ENCODE measurements at regions not wholly inside any gene's neighbourhood (a gene's known extent, or its start where the extent isn't known, plus 50 kb on each side); places are given as distances from the start of the nearest gene placed in this dataset.

- DNase-seq, result no peak
Observed at GRCh38 chr20:60214901-60215815, 256.9 kb downstream of the CDH26 start.

- no peak for DNase-seq
Observed at GRCh38 chr20:60215816-60216730, 257.9 kb downstream of the CDH26 start.

- no peak for DNase-seq
Observed at GRCh38 chr20:60219231-60219630, 261.0 kb downstream of the CDH26 start.

GRCh38 chr20:60219984-60220562 is 261.9 kb downstream of the CDH26 start:
- no peak for DNase-seq

GRCh38 chr20:60220706-60221105 is 262.5 kb downstream of the CDH26 start:
- DNase-seq, result no peak

- no peak for DNase-seq
Observed at GRCh38 chr20:60221593-60221992, 263.4 kb downstream of the CDH26 start.

- no peak for DNase-seq
Observed at GRCh38 chr20:60222497-60222896, 264.3 kb downstream of the CDH26 start.

- DNase-seq, result no peak
Observed at GRCh38 chr20:60223174-60223573, 265.0 kb downstream of the CDH26 start.

GRCh38 chr20:60224914-60225313 is 266.7 kb downstream of the CDH26 start:
- DNase-seq, result peak; percentile 11

- DNase-seq, result no peak
Observed at GRCh38 chr20:60228255-60228654, 270.0 kb downstream of the CDH26 start.

GRCh38 chr20:60232380-60232779 is 274.2 kb downstream of the CDH26 start:
- no peak for DNase-seq

GRCh38 chr20:60233018-60233630 is 274.9 kb downstream of the CDH26 start:
- DNase-seq, result no peak

GRCh38 chr20:60236613-60237012 is 278.4 kb downstream of the CDH26 start:
- DNase-seq, result peak; percentile 35

- no peak for DNase-seq
Observed at GRCh38 chr20:60237981-60238380, 279.8 kb downstream of the CDH26 start.

- no peak for DNase-seq
Observed at GRCh38 chr20:60238992-60239660, 280.9 kb downstream of the CDH26 start.

GRCh38 chr20:60239956-60240355 is 281.7 kb downstream of the CDH26 start:
- DNase-seq, result no peak

- no peak for DNase-seq
Observed at GRCh38 chr20:60240415-60240814, 282.2 kb downstream of the CDH26 start.

GRCh38 chr20:60240986-60241385 is 282.8 kb downstream of the CDH26 start:
- DNase-seq, result no peak

GRCh38 chr20:60242836-60243505 is 284.7 kb downstream of the CDH26 start:
- DNase-seq, result no peak

GRCh38 chr20:60244373-60245146 is 286.3 kb downstream of the CDH26 start:
- DNase-seq, result no peak

GRCh38 chr20:60246751-60247150 is 288.5 kb downstream of the CDH26 start:
- DNase-seq, result no peak

Measured in activated CD4-positive, alpha-beta T cell treated with anti-CD3 and anti-CD28 coated beads, Interleukin-10, Interleukin-2, amounts not matched to agents 100 ng/mL and 50 ng/mL, durations not matched to agents 16 hours and 8 hours (primary cell).